ENCODE measurements at regions not wholly inside any gene's neighbourhood (a gene's known extent, or its start where the extent isn't known, plus 50 kb on each side); places are given as distances from the start of the nearest gene placed in this dataset.

DNA sequence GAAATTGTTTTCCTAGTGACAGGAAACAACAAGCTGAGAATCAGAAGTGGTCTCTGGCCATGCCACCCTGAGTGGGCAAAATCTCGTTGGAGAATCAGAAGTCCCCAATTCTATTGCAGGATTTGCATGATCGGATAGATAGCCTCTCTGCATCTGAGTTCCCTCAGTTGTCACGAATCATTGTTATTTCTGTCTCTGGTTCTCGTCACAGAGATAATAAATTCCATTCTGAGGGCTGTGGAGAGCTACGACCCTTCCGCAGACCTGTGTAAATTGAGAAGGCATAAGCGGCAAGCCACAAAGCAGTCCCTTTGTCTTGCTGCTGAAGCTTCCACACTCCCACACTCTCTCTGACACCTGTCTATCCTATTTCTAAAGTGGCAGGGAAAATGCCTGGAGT, 102.4 kb upstream of the CNR1 start:
- H3K4me1 ChIP-seq (ENCODE audit: low read length), result no peaks in the 10 kb centered on the region
- no peak overlapping the region for H3K4me2 ChIP-seq (ENCODE audit: low read depth, low read length)
- no peaks in the 10 kb centered on the region for H3K27me3 ChIP-seq (replicated peaks; ENCODE audit: insufficient read depth, low read length)
- H4K20me1 ChIP-seq (ENCODE audit: insufficient read depth, low read length), result no peaks in the 10 kb centered on the region
- no peak overlapping the region for H3K27ac ChIP-seq (ENCODE audit: low read length)
- H3F3A ChIP-seq (ENCODE audit: insufficient read depth, low read length), result no peaks in the 10 kb centered on the region
- no peak overlapping the region for H3K4me3 ChIP-seq (ENCODE audit: low read length)
- no peak overlapping the region for H2AFZ ChIP-seq (ENCODE audit: low read length)
- DNase-seq, result no peak
- no peaks in the 10 kb centered on the region for H3K9me3 ChIP-seq (replicated peaks; ENCODE audit: insufficient read depth, low read length)
- H3K9me2 ChIP-seq (replicated peaks; ENCODE audit: insufficient read depth, low read length), result no peaks in the 10 kb centered on the region
- no peaks in the 10 kb centered on the region for H3K36me3 ChIP-seq (replicated peaks; ENCODE audit: insufficient read depth, low read length)
- H3K79me2 ChIP-seq (ENCODE audit: low read length), result no peaks in the 10 kb centered on the region
- no peak for TF ChIP-seq EZH2 (optimal IDR thresholded peaks at IDR 0.05; ENCODE audit: low read depth, low read length)
- TF ChIP-seq, protein P1, sequence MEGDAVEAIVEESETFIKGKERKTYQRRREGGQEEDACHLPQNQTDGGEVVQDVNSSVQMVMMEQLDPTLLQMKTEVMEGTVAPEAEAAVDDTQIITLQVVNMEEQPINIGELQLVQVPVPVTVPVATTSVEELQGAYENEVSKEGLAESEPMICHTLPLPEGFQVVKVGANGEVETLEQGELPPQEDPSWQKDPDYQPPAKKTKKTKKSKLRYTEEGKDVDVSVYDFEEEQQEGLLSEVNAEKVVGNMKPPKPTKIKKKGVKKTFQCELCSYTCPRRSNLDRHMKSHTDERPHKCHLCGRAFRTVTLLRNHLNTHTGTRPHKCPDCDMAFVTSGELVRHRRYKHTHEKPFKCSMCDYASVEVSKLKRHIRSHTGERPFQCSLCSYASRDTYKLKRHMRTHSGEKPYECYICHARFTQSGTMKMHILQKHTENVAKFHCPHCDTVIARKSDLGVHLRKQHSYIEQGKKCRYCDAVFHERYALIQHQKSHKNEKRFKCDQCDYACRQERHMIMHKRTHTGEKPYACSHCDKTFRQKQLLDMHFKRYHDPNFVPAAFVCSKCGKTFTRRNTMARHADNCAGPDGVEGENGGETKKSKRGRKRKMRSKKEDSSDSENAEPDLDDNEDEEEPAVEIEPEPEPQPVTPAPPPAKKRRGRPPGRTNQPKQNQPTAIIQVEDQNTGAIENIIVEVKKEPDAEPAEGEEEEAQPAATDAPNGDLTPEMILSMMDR (IDR thresholded peaks at IDR 0.05; ENCODE audit: low read length), result no peak
- no peak for TF ChIP-seq EZH2phosphoT487 (IDR thresholded peaks at IDR 0.05; ENCODE audit: low read length)
- no peak overlapping the region for H3K9ac ChIP-seq (ENCODE audit: low read length)

DNA sequence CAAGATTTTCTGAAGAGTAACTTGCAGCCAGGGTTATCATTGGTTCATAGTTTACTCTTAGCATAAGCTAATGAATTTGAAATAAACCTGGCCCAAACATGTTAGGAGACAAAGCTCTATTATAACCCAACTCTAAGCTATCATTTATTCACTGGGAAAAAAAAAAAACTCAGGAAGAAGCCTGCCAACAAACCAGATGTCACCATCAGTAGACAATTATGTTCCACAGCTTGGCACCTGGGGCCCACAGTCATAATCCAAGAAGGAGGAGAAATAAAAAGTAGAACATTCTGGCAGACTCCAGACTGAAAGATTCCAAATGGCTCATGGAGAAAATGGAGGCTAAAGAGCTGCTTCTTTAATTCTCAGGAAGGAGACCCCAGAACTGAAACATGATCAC, 100.0 kb upstream of the CNR1 start:
- Histone ChIP-seq H3K27me3 (replicated peaks; ENCODE audit: insufficient read depth, low read length) (no peaks in the 10 kb centered on the region), H3K9me3 (replicated peaks; ENCODE audit: insufficient read depth, low read length) (no peaks in the 10 kb centered on the region), H4K20me1 (ENCODE audit: insufficient read depth, low read length) (no peaks in the 10 kb centered on the region), H3F3A (ENCODE audit: insufficient read depth, low read length) (no peaks in the 10 kb centered on the region), H3K9me2 (replicated peaks; ENCODE audit: insufficient read depth, low read length) (no peaks in the 10 kb centered on the region), H3K4me2 (ENCODE audit: low read depth, low read length) (no peak overlapping the region), H3K27ac (ENCODE audit: low read length) (no peak overlapping the region), H2AFZ (ENCODE audit: low read length) (no peak overlapping the region), H3K4me1 (ENCODE audit: low read length) (no peaks in the 10 kb centered on the region), H3K4me3 (ENCODE audit: low read length) (no peak overlapping the region), H3K36me3 (replicated peaks; ENCODE audit: insufficient read depth, low read length) (no peaks in the 10 kb centered on the region), H3K79me2 (ENCODE audit: low read length) (no peaks in the 10 kb centered on the region), H3K9ac (ENCODE audit: low read length) (no peak overlapping the region)
- no peak for TF ChIP-seq EZH2 (optimal IDR thresholded peaks at IDR 0.05; ENCODE audit: low read depth, low read length)
- TF ChIP-seq, protein P1 (IDR thresholded peaks at IDR 0.05; ENCODE audit: low read length), result no peak
- no peak for TF ChIP-seq EZH2phosphoT487 (IDR thresholded peaks at IDR 0.05; ENCODE audit: low read length)
- no peak for DNase-seq

DNA sequence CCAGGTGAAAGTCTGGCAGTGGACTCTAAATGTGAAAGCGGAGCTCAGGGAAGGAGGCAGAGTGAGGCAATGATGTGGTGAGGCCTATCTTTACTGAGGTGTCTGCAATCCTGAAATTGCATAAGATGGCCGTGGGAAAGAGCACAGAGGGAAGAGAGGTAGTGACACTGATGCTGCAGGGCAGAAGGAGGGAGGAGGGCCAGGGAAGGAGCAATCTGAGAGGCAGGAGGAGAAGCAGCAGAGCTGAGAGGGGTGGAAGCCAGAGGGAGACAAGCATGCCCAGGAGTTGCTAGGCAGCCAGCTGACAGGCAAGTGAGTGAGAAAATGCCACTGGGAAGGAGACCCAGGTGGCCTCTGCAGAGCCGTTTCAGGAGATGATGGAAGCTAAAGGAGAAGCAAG, 97.4 kb upstream of the CNR1 start:
- Histone ChIP-seq H3K9me3 (replicated peaks; ENCODE audit: insufficient read depth, low read length) (no peaks in the 10 kb centered on the region), H2AFZ (ENCODE audit: low read length) (no peak overlapping the region), H3K9ac (ENCODE audit: low read length) (no peak overlapping the region), H3K27me3 (replicated peaks; ENCODE audit: insufficient read depth, low read length) (no peaks in the 10 kb centered on the region), H3K4me3 (ENCODE audit: low read length) (no peak overlapping the region), H3K4me2 (ENCODE audit: low read depth, low read length) (no peak overlapping the region), H3K9me2 (replicated peaks; ENCODE audit: insufficient read depth, low read length) (no peaks in the 10 kb centered on the region), H3F3A (ENCODE audit: insufficient read depth, low read length) (no peaks in the 10 kb centered on the region), H3K79me2 (ENCODE audit: low read length) (no peaks in the 10 kb centered on the region), H3K36me3 (replicated peaks; ENCODE audit: insufficient read depth, low read length) (no peaks in the 10 kb centered on the region), H3K4me1 (ENCODE audit: low read length) (no peaks in the 10 kb centered on the region), H3K27ac (ENCODE audit: low read length) (no peak overlapping the region), H4K20me1 (ENCODE audit: insufficient read depth, low read length) (no peaks in the 10 kb centered on the region)
- DNase-seq, result no peak
- no peak for TF ChIP-seq EZH2phosphoT487 (IDR thresholded peaks at IDR 0.05; ENCODE audit: low read length)
- TF ChIP-seq EZH2 (optimal IDR thresholded peaks at IDR 0.05; ENCODE audit: low read depth, low read length), result no peak
- TF ChIP-seq, protein P1 (IDR thresholded peaks at IDR 0.05; ENCODE audit: low read length), result no peak

Data from MM.1S (cell line).